ENCODE measurements at regions not wholly inside any gene's neighbourhood (a gene's known extent, or its start where the extent isn't known, plus 50 kb on each side); places are given as distances from the start of the nearest gene placed in this dataset.

DNA sequence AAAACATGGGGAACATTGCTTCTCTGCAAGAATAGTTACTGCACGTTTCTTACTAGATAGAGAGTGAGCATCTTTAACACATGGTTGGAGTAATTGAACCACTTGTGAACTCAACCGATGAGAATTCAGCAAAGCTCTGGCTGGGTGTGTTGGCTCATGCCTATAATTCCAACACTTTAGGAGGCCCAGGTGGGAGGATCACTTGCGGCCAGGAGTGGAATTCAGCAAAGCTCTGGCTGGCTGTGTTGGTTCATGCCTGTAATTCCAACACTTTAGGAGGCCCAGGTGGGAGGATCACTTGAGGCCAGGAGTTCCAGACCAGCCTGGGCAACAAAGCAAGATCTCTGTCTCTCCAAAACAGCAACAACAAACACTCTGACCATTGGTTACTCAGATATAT is 865.9 kb downstream of the KCNJ2 start:
- in situ Hi-C loops (cut with MboI; ENCODE audit: low pct_unique_long_range_greater_than_20kb, low sequenced_read_pairs), result no loop called here
- no peak for DNase-seq

DNA sequence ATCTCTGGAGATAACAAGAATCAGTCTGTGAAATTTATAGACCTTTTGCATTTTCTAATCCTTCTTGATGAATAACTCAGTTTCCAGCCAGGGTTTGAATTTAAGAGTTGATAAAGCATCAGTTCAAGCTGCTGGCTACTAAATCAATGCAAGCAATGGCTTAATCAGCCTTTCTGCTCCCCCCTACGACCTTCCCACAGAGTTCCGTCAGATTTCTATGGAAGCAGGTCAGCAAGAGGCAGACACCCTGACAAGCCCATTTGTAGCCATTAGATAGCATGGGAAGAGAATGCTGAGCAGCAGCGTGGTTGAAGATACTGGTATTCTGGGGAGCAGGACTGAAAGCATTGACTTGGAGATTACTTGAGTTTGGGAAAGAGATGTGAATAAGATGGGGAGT is 868.1 kb downstream of the KCNJ2 start:
- DNase-seq, result no peak
- in situ Hi-C loops (cut with MboI; ENCODE audit: low pct_unique_long_range_greater_than_20kb, low sequenced_read_pairs), result no loop called here

DNA sequence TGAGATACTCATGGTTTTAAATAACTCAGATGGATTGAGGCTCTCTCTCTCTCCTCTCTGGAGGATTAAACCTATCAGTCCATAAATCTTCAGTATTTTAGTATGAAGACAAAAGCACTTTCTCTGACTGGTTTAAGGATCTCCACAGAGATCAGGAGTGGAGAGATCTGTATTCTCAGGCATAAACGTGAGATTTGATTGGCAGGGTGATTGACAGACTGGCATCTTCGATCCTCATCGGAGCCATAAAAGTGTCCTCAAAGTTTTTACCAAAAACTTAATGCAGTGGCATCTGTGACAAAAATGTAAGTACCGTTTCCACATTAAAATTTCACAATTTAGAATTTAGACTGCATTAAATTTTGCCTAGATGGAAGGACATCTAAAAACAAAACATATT is 870.1 kb downstream of the KCNJ2 start:
- no peak for DNase-seq
- in situ Hi-C loops (cut with MboI; ENCODE audit: low pct_unique_long_range_greater_than_20kb, low sequenced_read_pairs), result no loop called here

DNA sequence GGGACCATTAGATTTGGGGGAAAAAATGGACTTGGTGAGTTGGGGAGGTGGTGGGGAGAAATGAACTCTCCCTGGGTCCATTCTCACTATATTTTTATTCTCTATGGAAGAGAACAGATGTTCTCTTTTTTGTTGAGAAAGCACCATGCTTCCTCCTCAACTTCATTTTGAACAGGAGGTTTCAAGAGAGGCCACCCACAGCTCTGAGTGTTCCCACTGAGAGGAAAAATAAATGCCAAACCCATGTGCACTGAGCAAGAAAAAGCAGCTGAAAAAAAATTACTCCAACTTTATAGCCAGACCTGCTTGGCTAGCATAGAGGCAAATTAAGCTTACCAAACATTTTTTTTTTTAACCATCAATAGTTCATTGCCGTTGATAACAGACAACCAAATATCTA is 883.6 kb downstream of the KCNJ2 start:
- in situ Hi-C loops (cut with MboI; ENCODE audit: low pct_unique_long_range_greater_than_20kb, low sequenced_read_pairs), result no loop called here

DNA sequence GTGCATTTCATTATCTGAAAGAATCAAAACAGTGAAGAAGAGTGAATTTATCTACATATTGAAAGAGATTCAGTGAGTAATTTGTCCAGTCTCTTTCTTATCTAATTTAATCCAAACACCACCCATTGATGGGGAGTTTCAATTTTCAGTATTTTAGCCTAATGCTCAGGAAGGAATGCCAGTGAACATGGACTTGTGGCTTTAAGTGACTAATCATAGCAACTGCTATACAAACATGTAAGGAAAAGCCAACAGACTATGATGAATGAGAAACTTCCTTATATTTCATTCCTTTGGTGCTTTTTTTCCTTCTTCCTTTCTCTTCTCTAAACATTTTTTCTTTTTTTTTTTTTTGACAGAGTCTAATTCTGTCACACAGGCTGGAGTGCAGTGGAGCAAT is 885.8 kb downstream of the KCNJ2 start:
- no peak for DNase-seq
- in situ Hi-C loops (cut with MboI; ENCODE audit: low pct_unique_long_range_greater_than_20kb, low sequenced_read_pairs), result no loop called here

More for the DNA sequence above, 883.6 kb downstream of the KCNJ2 start:
- no peak for DNase-seq

DNA sequence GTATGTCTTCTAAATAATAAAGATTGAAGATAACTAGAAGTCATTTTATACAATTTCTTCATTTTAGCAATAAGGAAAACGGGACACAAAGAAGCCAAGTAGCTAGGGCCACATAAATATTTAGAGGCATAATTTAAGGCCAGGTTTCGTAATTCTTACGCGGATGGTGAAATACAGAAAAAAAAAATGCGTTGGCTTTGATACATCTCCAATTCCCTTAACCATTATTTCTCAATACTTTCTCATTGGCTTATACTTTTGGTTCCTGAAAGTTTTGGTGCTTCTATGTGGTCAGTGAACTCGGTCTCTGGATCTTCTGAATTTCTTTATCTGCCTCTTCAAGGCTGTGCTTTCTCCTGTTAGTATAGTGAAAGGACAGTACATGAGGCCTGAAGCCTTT is 888.1 kb downstream of the KCNJ2 start:
- DNase-seq, result no peak
- in situ Hi-C loops (cut with MboI; ENCODE audit: low pct_unique_long_range_greater_than_20kb, low sequenced_read_pairs), result no loop called here

DNA sequence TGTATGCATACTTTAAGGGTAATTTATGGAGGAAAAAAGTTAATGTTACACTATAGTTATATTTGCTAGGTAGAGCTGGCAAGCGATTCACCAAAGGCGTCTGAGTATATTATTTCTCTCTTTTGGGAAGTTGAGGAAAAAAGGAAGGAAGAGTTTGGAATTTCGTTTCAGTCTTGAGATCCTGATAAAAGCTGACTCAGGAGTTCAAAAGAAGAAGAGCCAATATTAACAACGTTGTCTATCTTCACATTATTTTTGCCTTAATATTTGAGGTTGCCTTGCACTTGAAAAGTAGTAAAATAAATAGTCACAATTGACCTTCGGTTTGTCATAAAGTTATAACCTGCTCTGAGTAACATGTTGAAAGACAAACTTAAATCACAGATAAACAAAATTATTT is 888.6 kb downstream of the KCNJ2 start:
- in situ Hi-C loops (cut with MboI; ENCODE audit: low pct_unique_long_range_greater_than_20kb, low sequenced_read_pairs), result no loop called here

DNA sequence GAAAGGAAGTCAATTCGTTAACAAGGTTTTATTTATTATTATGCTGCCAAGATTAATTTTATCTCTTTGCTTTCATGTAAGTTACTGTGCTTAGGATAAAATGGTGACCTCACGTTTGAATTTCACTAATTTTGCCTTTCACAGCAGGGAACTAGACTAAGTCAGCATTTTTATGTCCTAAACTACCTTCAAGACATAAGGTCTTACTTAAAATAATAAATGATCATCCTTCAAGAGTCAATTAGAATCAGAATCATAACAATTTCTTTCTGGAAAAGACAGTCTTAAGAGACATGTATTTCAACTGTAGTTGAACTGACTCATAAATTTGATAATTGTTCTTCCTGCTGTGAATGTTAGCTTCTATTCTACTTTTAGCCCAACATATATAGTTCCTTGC is 893.8 kb downstream of the KCNJ2 start:
- DNase-seq, result no peak
- in situ Hi-C loops (cut with MboI; ENCODE audit: low pct_unique_long_range_greater_than_20kb, low sequenced_read_pairs), result no loop called here

More for the DNA sequence above, 888.6 kb downstream of the KCNJ2 start:
- no peak for DNase-seq

DNA sequence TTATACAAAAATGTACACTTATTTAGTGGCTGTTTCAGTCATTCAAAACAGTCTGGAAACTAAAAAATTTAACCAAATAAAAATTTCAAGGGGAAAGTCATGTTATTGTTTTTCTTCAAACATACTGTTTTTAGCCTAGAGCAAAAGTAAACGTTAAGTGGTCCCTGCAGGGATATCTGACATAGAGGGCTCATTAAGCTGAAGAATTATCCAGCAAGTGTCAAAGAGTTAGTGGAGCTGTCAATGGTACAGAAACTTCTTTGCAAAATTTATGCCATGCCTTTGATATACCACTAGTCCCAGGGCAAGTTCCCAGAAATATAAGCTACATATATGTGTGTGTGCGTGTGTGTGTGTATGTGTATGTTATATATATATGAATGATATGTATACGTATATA is 894.2 kb downstream of the KCNJ2 start:
- in situ Hi-C loops (cut with MboI; ENCODE audit: low pct_unique_long_range_greater_than_20kb, low sequenced_read_pairs), result no loop called here

DNA sequence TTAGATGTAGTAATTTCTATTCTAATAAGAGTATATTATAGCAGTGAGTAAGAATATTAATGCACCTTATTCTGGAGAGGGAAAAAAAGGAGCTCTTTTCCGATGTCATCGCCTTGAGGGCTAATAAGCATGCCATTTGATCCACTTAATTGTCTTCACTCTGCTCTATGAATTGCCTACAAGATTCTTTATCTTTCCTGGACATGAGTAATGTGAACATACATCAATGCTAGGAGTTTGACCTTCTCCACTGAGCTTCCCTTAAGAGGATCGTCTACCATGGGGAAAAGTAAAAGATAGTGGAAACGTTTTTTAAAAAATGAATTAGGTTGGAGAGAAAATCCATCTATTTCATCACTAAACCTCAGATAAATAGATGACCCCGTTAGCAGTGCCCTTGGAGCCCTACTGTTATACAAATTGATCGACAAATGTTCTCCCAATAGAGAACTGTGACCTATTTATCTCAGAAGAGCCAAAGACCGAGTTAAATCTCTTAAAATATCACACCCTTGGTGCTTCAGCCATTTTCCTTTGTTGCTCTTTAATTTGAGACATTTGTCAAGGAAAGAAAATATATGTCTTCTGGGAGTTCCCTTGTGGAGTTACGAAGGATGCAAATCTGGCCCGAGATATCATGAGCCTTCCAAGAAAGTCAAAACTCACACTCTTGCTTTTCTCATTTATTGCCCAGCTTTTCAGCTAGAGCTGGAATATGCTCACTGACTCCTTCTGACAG is 898.5 kb downstream of the KCNJ2 start:
- no peak for DNase-seq
- in situ Hi-C loops (cut with MboI; ENCODE audit: low pct_unique_long_range_greater_than_20kb, low sequenced_read_pairs), result no loop called here

More for the DNA sequence above, 894.2 kb downstream of the KCNJ2 start:
- DNase-seq, result no peak

DNA sequence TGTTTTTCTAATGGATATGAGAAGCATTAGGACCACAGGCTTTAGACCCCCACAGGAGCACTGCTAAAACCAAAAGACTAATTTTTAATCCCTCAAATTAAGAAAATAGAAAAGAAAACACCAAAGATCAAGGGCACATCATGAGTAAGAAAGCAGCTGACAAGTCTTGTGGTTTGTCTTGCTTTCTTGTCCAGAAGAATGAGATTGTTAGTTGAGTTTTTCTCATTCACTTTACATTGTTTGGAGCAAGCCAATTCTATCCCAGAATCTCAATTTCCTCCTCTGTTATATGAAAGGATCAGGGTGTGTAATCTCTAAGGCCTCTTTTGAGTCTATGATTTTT is 899.0 kb downstream of the KCNJ2 start:
- no peak for DNase-seq
- in situ Hi-C loops (cut with MboI; ENCODE audit: low pct_unique_long_range_greater_than_20kb, low sequenced_read_pairs), result no loop called here

DNA sequence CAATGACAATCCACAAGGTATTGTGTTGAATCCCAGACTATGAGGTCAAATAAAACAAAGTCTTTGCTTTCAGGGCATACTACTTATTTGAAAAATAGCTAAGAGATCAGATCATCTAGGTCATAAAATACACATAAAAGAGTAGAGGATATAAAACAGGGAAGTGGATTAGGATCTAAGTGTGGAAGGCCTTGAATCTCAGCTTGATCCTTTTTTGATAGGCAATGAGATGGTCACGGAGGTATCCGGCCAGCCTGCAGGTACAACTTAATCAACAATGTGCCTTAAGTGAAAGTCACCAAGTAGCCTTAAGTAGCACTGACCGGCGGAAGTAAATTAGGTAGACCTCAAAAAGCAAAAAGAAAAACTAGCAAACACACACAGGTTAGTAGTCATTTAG is 901.7 kb downstream of the KCNJ2 start:
- in situ Hi-C loops (cut with MboI; ENCODE audit: low pct_unique_long_range_greater_than_20kb, low sequenced_read_pairs), result no loop called here
- no peak for DNase-seq

DNA sequence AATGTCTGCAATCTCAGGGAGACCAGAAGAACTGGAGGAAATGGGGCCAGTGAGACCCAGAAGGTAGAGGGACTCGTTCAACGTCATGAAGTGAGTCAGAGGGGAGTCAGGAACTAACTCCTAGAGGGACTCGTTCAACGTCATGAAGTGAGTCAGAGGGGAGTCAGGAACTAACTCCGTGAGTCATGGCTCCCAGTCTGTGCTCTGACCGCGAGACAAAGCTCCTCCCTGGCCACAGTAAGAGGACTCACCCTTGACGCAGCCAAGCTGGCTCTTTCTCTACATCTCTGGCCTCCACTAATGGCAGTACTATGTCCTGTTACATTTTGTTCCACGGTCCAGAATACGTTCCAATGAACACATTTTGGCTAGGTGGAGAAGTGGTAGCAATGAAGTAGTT is 902.5 kb downstream of the KCNJ2 start:
- in situ Hi-C loops (cut with MboI; ENCODE audit: low pct_unique_long_range_greater_than_20kb, low sequenced_read_pairs), result no loop called here
- no peak for DNase-seq

DNA sequence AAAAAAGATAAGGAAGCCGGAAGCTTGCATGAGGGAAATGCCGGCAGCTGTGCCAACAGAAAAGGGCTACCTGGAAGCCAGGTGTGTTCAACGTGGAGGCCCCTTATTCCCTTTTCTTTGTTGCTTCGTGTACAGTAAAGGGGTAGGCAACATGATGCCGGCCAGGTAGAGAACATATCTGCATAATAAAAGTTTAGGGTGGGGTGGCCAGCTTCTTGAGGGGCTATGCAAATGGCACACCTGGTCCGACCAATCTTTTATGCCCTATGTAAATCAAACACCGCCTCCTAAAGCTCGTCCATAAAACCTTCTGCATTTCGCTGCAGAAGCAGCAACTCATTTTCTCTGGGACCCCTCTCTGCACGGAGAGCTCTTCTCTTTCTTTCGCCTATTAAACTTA is 911.6 kb downstream of the KCNJ2 start:
- in situ Hi-C loops (cut with MboI; ENCODE audit: low pct_unique_long_range_greater_than_20kb, low sequenced_read_pairs), result no loop called here

DNA sequence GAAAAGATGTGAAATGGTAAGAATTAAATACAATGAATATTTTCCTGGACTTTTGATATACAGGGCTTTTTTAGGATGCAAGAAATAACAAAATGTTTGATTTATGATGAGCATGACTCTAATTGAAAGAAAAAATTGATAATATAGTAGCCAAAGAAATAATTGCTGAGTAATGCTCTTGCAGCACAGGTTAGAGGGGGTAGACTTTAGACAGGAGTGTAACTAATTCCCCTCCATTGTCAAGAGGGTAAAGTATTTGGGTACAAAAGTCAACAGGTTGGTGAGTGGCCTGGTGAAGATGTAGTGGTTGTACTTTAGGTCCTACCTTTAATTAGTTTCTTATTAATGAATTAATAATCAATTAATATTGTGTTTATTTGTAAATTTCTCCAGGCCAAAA is 912.3 kb downstream of the KCNJ2 start:
- no peak for DNase-seq
- in situ Hi-C loops (cut with MboI; ENCODE audit: low pct_unique_long_range_greater_than_20kb, low sequenced_read_pairs), result no loop called here

More for the DNA sequence above, 911.6 kb downstream of the KCNJ2 start:
- DNase-seq, result no peak

DNA sequence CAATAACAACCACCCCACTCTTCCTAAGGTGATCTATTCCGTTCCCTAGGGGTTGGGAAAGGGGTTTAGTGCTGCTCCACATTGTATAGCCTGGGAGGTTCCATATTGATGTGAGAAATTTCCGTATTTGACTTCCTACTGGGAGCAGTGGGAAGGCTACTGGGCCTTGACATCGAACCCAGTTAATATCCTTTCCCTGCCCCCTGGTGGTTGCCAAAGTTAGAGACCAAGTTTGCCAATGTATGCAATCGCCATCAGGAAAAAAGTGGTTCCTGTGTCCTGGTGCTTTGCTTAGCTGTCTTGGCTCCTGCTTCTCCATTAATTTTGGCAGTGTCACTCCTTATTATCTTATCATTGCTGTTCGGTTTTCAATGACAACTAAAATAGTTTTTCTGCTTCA is 914.9 kb downstream of the KCNJ2 start:
- peak; percentile 35 for DNase-seq
- in situ Hi-C loops (cut with MboI; ENCODE audit: low pct_unique_long_range_greater_than_20kb, low sequenced_read_pairs), result no loop called here

DNA sequence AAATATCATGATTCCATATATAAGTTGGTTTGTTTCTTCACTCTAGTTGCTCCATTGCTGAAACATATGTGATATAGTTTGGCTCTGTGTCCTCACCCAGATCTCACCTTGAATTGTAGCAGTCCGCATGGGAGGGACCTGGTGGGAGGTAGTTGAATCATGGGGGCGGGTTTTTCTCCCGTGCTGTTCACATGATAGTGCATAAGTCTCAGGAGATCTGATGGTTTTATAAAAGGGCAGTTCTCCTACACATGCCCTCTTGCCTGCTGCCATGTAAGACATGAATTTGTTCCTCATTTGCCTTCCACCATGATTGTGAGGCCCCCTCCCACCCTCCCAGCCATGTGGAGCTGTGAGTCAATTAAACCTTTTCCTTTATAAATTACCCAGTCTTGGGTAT is 915.5 kb downstream of the KCNJ2 start:
- DNase-seq, result no peak
- in situ Hi-C loops (cut with MboI; ENCODE audit: low pct_unique_long_range_greater_than_20kb, low sequenced_read_pairs), result no loop called here

DNA sequence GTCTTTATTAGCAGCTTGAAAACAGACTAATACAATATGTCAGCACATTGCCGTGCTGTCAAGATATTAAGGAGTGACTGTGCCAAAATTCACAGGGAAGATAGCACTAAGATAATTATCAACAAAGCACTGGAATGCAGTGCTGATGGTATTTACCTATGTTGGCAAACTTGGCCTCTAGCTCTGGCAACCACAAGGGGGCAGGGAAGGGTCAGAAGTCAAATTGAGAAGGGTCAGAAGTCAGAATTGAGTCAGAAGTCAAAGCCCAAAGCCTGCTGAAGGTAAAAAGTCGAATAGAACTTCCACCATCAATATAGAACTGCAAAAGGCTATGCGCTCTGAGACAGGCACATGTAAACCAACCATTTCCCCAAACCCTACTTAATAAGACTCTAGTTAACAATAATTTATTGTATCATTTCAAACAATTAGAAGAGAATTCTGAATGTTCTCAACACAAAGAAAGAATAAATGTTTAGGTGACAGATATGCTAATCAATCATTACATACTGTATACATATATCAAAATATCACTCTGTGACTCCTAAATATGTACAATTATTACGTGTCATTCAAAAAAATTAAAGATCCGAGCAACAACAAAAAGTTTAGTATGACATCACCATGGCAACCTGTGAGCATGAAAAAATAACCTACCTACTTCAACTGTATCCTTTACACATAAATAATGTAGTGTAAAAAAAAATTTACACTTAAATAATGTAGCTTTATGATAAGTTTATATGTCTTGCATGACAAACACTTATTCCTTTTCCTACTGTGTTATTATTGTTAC is 916.1 kb downstream of the KCNJ2 start:
- in situ Hi-C loops (cut with MboI; ENCODE audit: low pct_unique_long_range_greater_than_20kb, low sequenced_read_pairs), result no loop called here
- peak; percentile 26 for DNase-seq

DNA sequence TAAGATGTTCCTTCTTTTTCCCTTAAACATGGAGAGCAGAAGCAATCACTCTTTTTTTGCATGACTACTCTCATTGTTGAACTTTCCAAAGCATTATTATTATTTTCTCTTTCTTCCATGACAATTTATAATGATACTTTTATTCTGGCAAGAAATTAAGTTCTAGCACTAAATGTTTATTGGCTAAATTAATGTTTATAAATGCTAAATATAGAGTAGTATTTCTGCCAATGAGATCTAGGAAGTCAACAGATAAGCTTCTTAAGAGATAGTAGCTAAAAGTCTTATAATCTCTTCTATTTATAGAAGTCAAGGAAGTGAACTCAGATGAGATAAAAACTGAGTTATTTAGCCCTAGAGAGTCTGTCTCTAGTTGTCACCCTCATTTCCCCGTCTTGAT is 920.1 kb downstream of the KCNJ2 start:
- no peak for DNase-seq
- in situ Hi-C loops (cut with MboI; ENCODE audit: low pct_unique_long_range_greater_than_20kb, low sequenced_read_pairs), result no loop called here

DNA sequence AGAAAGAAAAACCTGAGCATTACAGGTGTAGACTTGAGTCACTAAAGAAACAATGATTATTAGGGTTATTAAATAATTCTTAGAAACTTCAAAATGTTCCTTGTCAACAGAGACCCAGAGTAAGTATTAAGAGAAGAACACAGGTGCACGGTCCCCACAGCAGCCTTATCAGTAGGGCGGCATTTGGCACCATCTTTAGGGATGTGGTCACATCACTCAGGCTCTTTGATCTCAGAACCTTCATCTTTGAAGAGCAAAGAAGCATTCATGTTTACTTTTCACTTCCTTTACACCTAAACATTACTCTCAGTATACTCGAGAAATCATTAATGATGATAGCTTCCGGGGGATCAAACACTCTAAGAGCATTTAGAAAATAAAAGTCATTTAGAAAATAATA is 928.7 kb downstream of the KCNJ2 start:
- DNase-seq, result no peak
- in situ Hi-C loops (cut with MboI; ENCODE audit: low pct_unique_long_range_greater_than_20kb, low sequenced_read_pairs), result no loop called here
